ENCODE measurements at regions not wholly inside any gene's neighbourhood (a gene's known extent, or its start where the extent isn't known, plus 50 kb on each side); places are given as distances from the start of the nearest gene placed in this dataset.
"Not testable (repeated sequence)": the region's sequence is repeated elsewhere in the genome, so short reads cannot be mapped to it uniquely, and the experiment has no call there.

- TF ChIP-seq ATF2 (IDR thresholded peaks at IDR 0.05; ENCODE audit: low read length) = no peak
- no peak for TF ChIP-seq YY1 (IDR thresholded peaks at IDR 0.05; ENCODE audit: low read depth, low read length)
- no peak for TF ChIP-seq JUND (IDR thresholded peaks at IDR 0.05; ENCODE audit: low read length)
Measured at GRCh38 chrX:840556-840955, 210.0 kb downstream of the SHOX start (continued).

- H2BK5ac ChIP-seq (ENCODE audit: low read depth, low read length); H3K23me2 ChIP-seq (ENCODE audit: low read depth, low read length); H3K4ac ChIP-seq (replicated peaks; ENCODE audit: insufficient read length, low read depth, low read length); H2BK12ac ChIP-seq (ENCODE audit: low read depth, low read length); H3K4me3 ChIP-seq (ENCODE audit: extremely low read depth in 1 of 4, insufficient read depth in 2 of 4, low read depth in 3 of 4, low read length in 4 of 4); FAIRE-seq; H3K79me1 ChIP-seq (ENCODE audit: low read depth, low read length); H4K5ac ChIP-seq (ENCODE audit: insufficient read length, low read depth, low read length); H3K4me1 ChIP-seq (replicated peaks in 1 of 4; ENCODE audit: control insufficient read depth in 3 of 4, insufficient read depth in 4 of 4, low read length in 3 of 4); H4K20me1 ChIP-seq (replicated peaks in 1 of 2; ENCODE audit: control insufficient read depth in 1 of 2, insufficient read depth in 2 of 2, low read length in 2 of 2); H3K36me3 ChIP-seq (ENCODE audit: control insufficient read depth in 2 of 4, insufficient read depth in 4 of 4, low read length in 3 of 4); H3K18ac ChIP-seq (ENCODE audit: extremely low read depth, low read length); H3K23ac ChIP-seq (ENCODE audit: insufficient read length); H2AK5ac ChIP-seq (ENCODE audit: low read depth, low read length); H3K4me2 ChIP-seq (ENCODE audit: insufficient read depth in 1 of 2, low read depth in 2 of 2, low read length in 2 of 2); H3K9me3 ChIP-seq (ENCODE audit: insufficient read depth in 2 of 2, low read depth in 1 of 2, low read length in 1 of 2); H3K27ac ChIP-seq (ENCODE audit: low read depth, low read length); H3K9ac ChIP-seq (replicated peaks in 1 of 4; ENCODE audit: extremely low read depth in 1 of 4, low read depth in 3 of 4, low read length in 3 of 4); H3K56ac ChIP-seq (replicated peaks; ENCODE audit: insufficient read length, low read depth, low read length); H2BK15ac ChIP-seq (ENCODE audit: low read length); H4K91ac ChIP-seq (replicated peaks; ENCODE audit: insufficient read length, low read length); CTCF ChIA-PET (ENCODE audit: partially characterized antibody); H2BK120ac ChIP-seq (replicated peaks; ENCODE audit: low read depth, low read length); H3K27me3 ChIP-seq (replicated peaks in 1 of 4; ENCODE audit: control insufficient read depth in 3 of 4, extremely low read depth in 1 of 4, insufficient read depth in 3 of 4, low read length in 3 of 4); H2BK20ac ChIP-seq (ENCODE audit: low read length); H3K14ac ChIP-seq (ENCODE audit: insufficient read length); H3K79me2 ChIP-seq (ENCODE audit: control insufficient read depth in 1 of 2, insufficient read depth in 2 of 2, low read length in 2 of 2); POLR2A ChIA-PET (ENCODE audit: partially characterized antibody): not testable (repeated sequence)
- Histone ChIP-seq H2AFZ (ENCODE audit: low read length) (peak overlapping the region; percentile 70; the same call in 1 of the 2 replicates), H4K8ac (ENCODE audit: extremely low read depth, insufficient read depth, low read length) (peak overlapping the region; percentile 35; the same call in 1 of the 2 replicates)
- WGBS, 2 experiments (ENCODE audit: extremely low coverage in 1 of 2, insufficient coverage in 1 of 2, insufficient read length in 1 of 2, insufficient replicate concordance in 2 of 2, low coverage in 1 of 2, low lambda C conversion rate in 2 of 2, missing lambda C conversion rate in 1 of 2) = 89% methylated on average over 12 of the region's 13 CpGs; no CpG with 5 or more reads in 1 of the 2 experiments
- peak in 1 of 2 experiments; percentile 44 for DNase-seq (ENCODE audit: low read depth in 1 of 2, low spot score in 2 of 2)
Measured at GRCh38 chrX:838666-839065, 208.1 kb downstream of the SHOX start.

Measured in H1 (cell line).